GM12892 (cell line): ENCODE measurements at regions not wholly inside any gene's neighbourhood (a gene's known extent, or its start where the extent isn't known, plus 50 kb on each side); places are given as distances from the start of the nearest gene placed in this dataset.

Source experiments
- DNase-seq: peaks from one replicate; pipeline ENCODE4 v3.0.0; 2011; ENCODE audit not compliant: insufficient read length
- FAIRE-seq: peaks from 2 replicates; lab custom pipeline; 2011; peaks lifted over from hg19 to GRCh38; lab: Jason Lieb, UNC
- POLR2A ChIP-seq: IDR thresholded peaks from 2 replicates; pipeline ENCODE4 v1.6.1; 2011; ENCODE audit warnings: low read depth, low read length, control low read depth
- POLR2AphosphoS5 ChIP-seq: IDR thresholded peaks from 2 replicates; pipeline ENCODE4 v1.6.1; 2011; ENCODE audit warnings: low read depth, low read length, control low read depth
- TAF1 ChIP-seq: IDR thresholded peaks from 2 replicates; pipeline ENCODE4 v1.6.1; 2011; ENCODE audit warnings: low read depth, mild to moderate bottlenecking, control low read depth, low read length, borderline replicate concordance

GRCh38 chr10:58140691-58141347, 126.9 kb downstream of the IPMK start:
- FAIRE-seq = no peak
- DNase-seq = no peak
- TF ChIP-seq TAF1 (no peak), POLR2AphosphoS5 (no peak), POLR2A (no peak)

- TF ChIP-seq TAF1 (no peak), POLR2A (no peak), POLR2AphosphoS5 (no peak)
- no peak for FAIRE-seq
These were observed 127.6 kb downstream of the IPMK start for GRCh38 chr10:58140054-58140453.

GRCh38 chr10:58137813-58138212, 129.9 kb downstream of the IPMK start:
- DNase-seq = no peak
- no peak for FAIRE-seq
- TF ChIP-seq POLR2AphosphoS5 = no peak
- no peak for TF ChIP-seq POLR2A
- TF ChIP-seq TAF1 = no peak

More at GRCh38 chr10:58140054-58140453, 127.6 kb downstream of the IPMK start:
- no peak for DNase-seq

GRCh38 chr10:58115218-58116050, 152.3 kb downstream of the IPMK start:
- TF ChIP-seq POLR2AphosphoS5 (no peak), TAF1 (no peak), POLR2A (no peak)
- no peak for FAIRE-seq

GRCh38 chr10:58109731-58110130, 158.0 kb downstream of the IPMK start:
- TF ChIP-seq POLR2A (no peak), POLR2AphosphoS5 (no peak), TAF1 (no peak)
- FAIRE-seq = no peak
- no peak for DNase-seq

More at GRCh38 chr10:58115218-58116050, 152.3 kb downstream of the IPMK start:
- no peak for DNase-seq

- FAIRE-seq (no peak), DNase-seq (no peak)
- TF ChIP-seq POLR2A (no peak), TAF1 (no peak), POLR2AphosphoS5 (no peak)
These were observed 160.2 kb downstream of the IPMK start for GRCh38 chr10:58107506-58107905.

GRCh38 chr10:58106211-58107035, 161.3 kb downstream of the IPMK start:
- FAIRE-seq (no peak), DNase-seq (no peak)
- TF ChIP-seq TAF1 (no peak), POLR2A (no peak)

- no peak for FAIRE-seq
- no peak for DNase-seq
- TF ChIP-seq POLR2AphosphoS5 = no peak
- no peak for TF ChIP-seq TAF1
- no peak for TF ChIP-seq POLR2A
These were observed 163.3 kb downstream of the IPMK start for GRCh38 chr10:58104351-58104751.

- TF ChIP-seq POLR2A (no peak), POLR2AphosphoS5 (no peak), TAF1 (no peak)
- DNase-seq (no peak), FAIRE-seq (no peak)
These were observed 164.8 kb downstream of the IPMK start for GRCh38 chr10:58102897-58103296.

GRCh38 chr10:58101682-58102081, 166.0 kb downstream of the IPMK start:
- DNase-seq (no peak), FAIRE-seq (no peak)
- TF ChIP-seq POLR2AphosphoS5 (no peak), POLR2A (no peak), TAF1 (no peak)

GRCh38 chr10:58094985-58095718, 172.5 kb downstream of the IPMK start:
- DNase-seq (no peak), FAIRE-seq (no peak)
- TF ChIP-seq TAF1 (no peak), POLR2A (no peak), POLR2AphosphoS5 (no peak)

GRCh38 chr10:58091886-58092285, 175.8 kb downstream of the IPMK start:
- FAIRE-seq (no peak), DNase-seq (no peak)
- TF ChIP-seq POLR2A (no peak), TAF1 (no peak), POLR2AphosphoS5 (no peak)
